HepG2 (cell line): ENCODE measurements at regions not wholly inside any gene's neighbourhood (a gene's known extent, or its start where the extent isn't known, plus 50 kb on each side); places are given as distances from the start of the nearest gene placed in this dataset.

ENCODE experiments used
- ATAC-seq: fragments of 200-7000 bp; cut with Tn5 transposase; 3 replicates; pipeline ENCODE4 v1.9.1; 2020; ENCODE audit warnings: mild to moderate bottlenecking, moderate library complexity
- BruUV-seq: library from RNA; stranded (reverse); fragments of 400-500 nt; replicated peaks from 2 replicates; lab custom pipeline; 2021; lab: Mats Ljungman, UMichigan
- CTCF ChIA-PET: fragments of 300-600 bp; formaldehyde crosslinking; extraction: SDS; loops from one replicate; lab custom pipeline; 2021; ENCODE audit warnings: low total read pairs, inconsistent platforms, low intra/inter-chr PET ratio; lab: Yijun Ruan, JAX
- POLR2A ChIA-PET: fragments of 350-600 bp; sonication (Branson Sonifier 250); formaldehyde crosslinking; loops from one replicate; lab custom pipeline; 2020; ENCODE audit warnings: antibody characterized with exemption, inconsistent platforms; lab: Yijun Ruan, JAX
- DNase-seq: peaks from one replicate; pipeline ENCODE4 v3.0.0-alpha.2; 2015; ENCODE audit warnings: low spot score
- FAIRE-seq: peaks from 3 replicates; lab custom pipeline; 2011; peaks lifted over from hg19 to GRCh38; lab: Jason Lieb, UNC
- H2AFZ ChIP-seq: one replicate; pipeline ENCODE4 v1.6.1; 2011; ENCODE audit warnings: low read length, inconsistent platforms
- H3K27ac ChIP-seq: fragments of 300-600 bp; 3 replicates; pipeline ENCODE4 v1.8.0; 2011; ENCODE audit warnings: mixed run types, mild to moderate bottlenecking, mixed read lengths, low read length, inconsistent platforms; ENCODE audit not compliant: insufficient read depth; ENCODE audit errors: extremely low read length
- H3K27me3 ChIP-seq, 2 experiments: fragments of 200-600 bp in 1 of 2; 2 replicates in 1 of 2; 3 replicates in 1 of 2; pipeline versions ENCODE4 v1.6.0 to v1.8.0; 2011; ENCODE audit warnings: low read length in 2 of 2, mild to moderate bottlenecking in 2 of 2, moderate library complexity in 2 of 2, inconsistent platforms in 1 of 2; ENCODE audit not compliant: insufficient read depth in 2 of 2, control insufficient read depth in 1 of 2
- H3K36me3 ChIP-seq, 2 experiments: fragments of 200-600 bp in 1 of 2; replicated peaks in 1 of 2; 2 replicates in 1 of 2; 3 replicates in 1 of 2; pipeline versions ENCODE4 v1.5.1 to v1.8.0; 2011; ENCODE audit warnings: low read length in 2 of 2, inconsistent platforms in 1 of 2; ENCODE audit not compliant: insufficient read depth in 2 of 2, control insufficient read depth in 1 of 2
- H3K4me1 ChIP-seq: 2 replicates; pipeline ENCODE4 v1.5.1; 2012; ENCODE audit warnings: low read length, inconsistent platforms; ENCODE audit not compliant: insufficient read depth
- H3K4me2 ChIP-seq: 2 replicates; pipeline ENCODE4 v1.6.0; 2011; ENCODE audit warnings: low read depth, low read length, inconsistent platforms
- H3K4me3 ChIP-seq, 3 experiments: fragments of 200-600 bp in 1 of 3; sonication (generic), shearing (Covaris generic) in 1 of 3; replicated peaks in 1 of 3; 2 replicates each; pipeline ENCODE4 v1.5.1; 2011 to 2016; ENCODE audit warnings: low read length in 3 of 3, inconsistent platforms in 2 of 3, low read depth in 2 of 3, mild to moderate bottlenecking in 2 of 3, control low read depth in 1 of 3, mixed read lengths in 1 of 3; ENCODE audit not compliant: insufficient read depth in 1 of 3
- H3K79me2 ChIP-seq: one replicate; pipeline ENCODE4 v1.6.1; 2011; ENCODE audit warnings: low read length, inconsistent platforms; ENCODE audit not compliant: insufficient read depth
- H3K9ac ChIP-seq: 2 replicates; pipeline ENCODE4 v1.6.0; 2011; ENCODE audit warnings: mild to moderate bottlenecking, low read depth, low read length, inconsistent platforms; ENCODE audit not compliant: insufficient read depth
- H3K9me3 ChIP-seq: 2 replicates; pipeline ENCODE4 v1.5.1; 2012; ENCODE audit warnings: mild to moderate bottlenecking, low read length
- H4K20me1 ChIP-seq: 2 replicates; pipeline ENCODE4 v1.6.0; 2011; ENCODE audit warnings: inconsistent platforms, mild to moderate bottlenecking, low read length, moderate library complexity; ENCODE audit not compliant: insufficient read depth
- AKAP8 ChIP-seq: sonication (generic); formaldehyde crosslinking; IDR thresholded peaks from 2 replicates; pipeline ENCODE4 v1.5.1; 2020; ENCODE audit warnings: mild to moderate bottlenecking, missing genetic modification reagents
- CEBPG ChIP-seq: IDR thresholded peaks from 2 replicates; pipeline ENCODE4 v1.6.1; 2016
- GMEB2 ChIP-seq: IDR thresholded peaks from 2 replicates; pipeline ENCODE4 v1.6.1; 2016; ENCODE audit warnings: missing biosample characterization, missing genetic modification reagents, low read depth
- ISL2 ChIP-seq: sonication (generic); formaldehyde crosslinking; IDR thresholded peaks from 2 replicates; pipeline ENCODE4 v1.5.0; 2020; ENCODE audit warnings: missing genetic modification reagents
- MLXIP ChIP-seq: sonication (generic); formaldehyde crosslinking; IDR thresholded peaks from 2 replicates; pipeline ENCODE4 v1.9.0; 2021; ENCODE audit warnings: missing genetic modification reagents, borderline replicate concordance
- RAD21 ChIP-seq: fragments of 450-650 bp; formaldehyde crosslinking; IDR thresholded peaks from 2 replicates; pipeline ENCODE4 v1.5.0; 2020; ENCODE audit warnings: mild to moderate bottlenecking
- RNF219 ChIP-seq: sonication (generic); formaldehyde crosslinking; IDR thresholded peaks from 2 replicates; pipeline ENCODE4 v1.5.0; 2020; ENCODE audit warnings: mild to moderate bottlenecking, missing genetic modification reagents
- ZBTB25 ChIP-seq: IDR thresholded peaks from 2 replicates; pipeline ENCODE4 v1.6.1; 2018; ENCODE audit warnings: missing genetic modification reagents
- ZBTB4 ChIP-seq: sonication (generic); formaldehyde crosslinking; IDR thresholded peaks from 2 replicates; pipeline ENCODE4 v1.4.0; 2020; ENCODE audit warnings: missing genetic modification reagents, mild to moderate bottlenecking, borderline replicate concordance
- ZNF337 ChIP-seq: sonication (generic); formaldehyde crosslinking; IDR thresholded peaks from 2 replicates; pipeline ENCODE4 v1.5.1; 2020; ENCODE audit warnings: missing genetic modification reagents, low read depth, mild to moderate bottlenecking, borderline replicate concordance
- ZNF343 ChIP-seq: sonication (generic); formaldehyde crosslinking; IDR thresholded peaks from 2 replicates; pipeline ENCODE4 v1.4.0; 2020; ENCODE audit warnings: mild to moderate bottlenecking, missing genetic modification reagents
- ZNF557 ChIP-seq: sonication (generic); formaldehyde crosslinking; IDR thresholded peaks from 2 replicates; pipeline ENCODE4 v1.4.0; 2020; ENCODE audit warnings: missing genetic modification reagents
- ZNF781 ChIP-seq: sonication (generic); formaldehyde crosslinking; IDR thresholded peaks from 2 replicates; pipeline ENCODE4 v1.5.1; 2020; ENCODE audit warnings: borderline replicate concordance, mild to moderate bottlenecking, missing genetic modification reagents; ENCODE audit errors: not compliant biosample characterization
- WGBS: methylation state at CpG from one replicate; pipeline ENCODE4 v1.1.6; 2017; ENCODE audit warnings: low lambda C conversion rate; 5-methylcytosine and 5-hydroxymethylcytosine counted together
- in situ Hi-C: cut with HindIII; loops from 2 replicates; pipeline ENCODE4 v1.10.0; 2017; ENCODE audit warnings: low pct_unique_long_range_greater_than_20kb; ENCODE audit not compliant: extremely low pct_ligation_motif_present
- intact Hi-C: fragments of 100-400 bp; cut with micrococcal nuclease; formaldehyde crosslinking; loops from one replicate; pipeline ENCODE4 v1.10.0; 2022; ENCODE audit not compliant: unreplicated experiment

- ChIA-PET CTCF (no interaction called here), POLR2A (no interaction called here)
- intact Hi-C loops (no loop called here), in situ Hi-C loops (no loop called here)
- H3K27me3 ChIP-seq: no peaks in the 10 kb centered on the region
- H3K4me2 ChIP-seq: no peak overlapping the region
- no peak overlapping the region for H3K27ac ChIP-seq
- DNase-seq: no peak
- no peak overlapping the region for H2AFZ ChIP-seq
- no peak for FAIRE-seq
- no peaks in the 10 kb centered on the region for H3K9me3 ChIP-seq
- no peaks in the 10 kb centered on the region for H3K4me1 ChIP-seq
- H3K36me3 ChIP-seq: no peaks in the 10 kb centered on the region
- 27% methylated on average over 2 of the region's 2 CpGs for WGBS
- no TSS peak for BruUV-seq
- ATAC-seq: no peak
- no peaks in the 10 kb centered on the region for H4K20me1 ChIP-seq
- no peak overlapping the region for H3K4me3 ChIP-seq
- H3K79me2 ChIP-seq: no peaks in the 10 kb centered on the region
- H3K9ac ChIP-seq: no peak overlapping the region
- TF ChIP-seq AKAP8 (no peak), ZBTB4 (CRISPR knock-in tag) (no peak), ZNF337 (CRISPR knock-in tag) (no peak), MLXIP (CRISPR knock-in tag) (no peak), GMEB2 (CRISPR knock-in tag) (no peak), RNF219 (CRISPR knock-in tag) (no peak), RAD21 (CRISPR knock-in tag) (no peak), ZBTB25 (no peak), ZNF557 (CRISPR knock-in tag) (no peak), CEBPG (no peak), ISL2 (CRISPR knock-in tag) (no peak), ZNF781 (CRISPR knock-in tag) (no peak), ZNF343 (no peak)
These were observed 86.3 kb upstream of the PIK3CG start for GRCh38 chr7:106778656-106779250.
